ENCODE measurements at regions not wholly inside any gene's neighbourhood (a gene's known extent, or its start where the extent isn't known, plus 50 kb on each side); places are given as distances from the start of the nearest gene placed in this dataset.
"Not testable (repeated sequence)": the region's sequence is repeated elsewhere in the genome, so short reads cannot be mapped to it uniquely, and the experiment has no call there.

DNA sequence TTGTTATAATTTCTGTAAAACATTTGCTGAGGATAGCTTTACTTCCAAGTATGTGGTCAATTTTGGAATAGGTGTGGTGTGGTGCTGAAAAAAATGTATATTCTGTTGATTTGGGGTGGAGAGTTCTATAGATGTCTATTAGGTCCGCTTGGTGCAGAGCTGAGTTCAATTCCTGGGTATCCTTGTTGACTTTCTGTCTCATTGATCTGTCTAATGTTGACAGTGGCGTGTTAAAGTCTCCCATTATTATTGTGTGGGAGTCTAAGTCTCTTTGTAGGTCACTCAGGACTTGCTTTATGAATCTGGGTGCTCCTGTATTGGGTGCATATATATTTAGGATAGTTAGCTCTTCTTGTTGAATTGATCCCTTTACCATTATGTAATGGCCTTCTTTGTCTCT, 56.4 kb upstream of the EHBP1 start:
- TF ChIP-seq, protein P1, sequence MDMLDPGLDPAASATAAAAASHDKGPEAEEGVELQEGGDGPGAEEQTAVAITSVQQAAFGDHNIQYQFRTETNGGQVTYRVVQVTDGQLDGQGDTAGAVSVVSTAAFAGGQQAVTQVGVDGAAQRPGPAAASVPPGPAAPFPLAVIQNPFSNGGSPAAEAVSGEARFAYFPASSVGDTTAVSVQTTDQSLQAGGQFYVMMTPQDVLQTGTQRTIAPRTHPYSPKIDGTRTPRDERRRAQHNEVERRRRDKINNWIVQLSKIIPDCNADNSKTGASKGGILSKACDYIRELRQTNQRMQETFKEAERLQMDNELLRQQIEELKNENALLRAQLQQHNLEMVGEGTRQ (IDR thresholded peaks at IDR 0.05; ENCODE audit: low read depth, low read length), result not testable (repeated sequence)
- not testable (repeated sequence) for TF ChIP-seq BHLHE40 (IDR thresholded peaks at IDR 0.05; ENCODE audit: low read depth, low read length); RCOR1 (IDR thresholded peaks at IDR 0.05; ENCODE audit: insufficient replicate concordance, low read length); POLR2A (IDR thresholded peaks at IDR 0.05; ENCODE audit: low read depth, low read length); MAFK (IDR thresholded peaks at IDR 0.05; ENCODE audit: low read depth, low read length); CEBPB (IDR thresholded peaks at IDR 0.05; ENCODE audit: low read depth, low read length); CHD1 (IDR thresholded peaks at IDR 0.05; ENCODE audit: low read depth, low read length); MXI1 (IDR thresholded peaks at IDR 0.05; ENCODE audit: borderline replicate concordance, low read depth, low read length)
- TF ChIP-seq, protein P2, sequence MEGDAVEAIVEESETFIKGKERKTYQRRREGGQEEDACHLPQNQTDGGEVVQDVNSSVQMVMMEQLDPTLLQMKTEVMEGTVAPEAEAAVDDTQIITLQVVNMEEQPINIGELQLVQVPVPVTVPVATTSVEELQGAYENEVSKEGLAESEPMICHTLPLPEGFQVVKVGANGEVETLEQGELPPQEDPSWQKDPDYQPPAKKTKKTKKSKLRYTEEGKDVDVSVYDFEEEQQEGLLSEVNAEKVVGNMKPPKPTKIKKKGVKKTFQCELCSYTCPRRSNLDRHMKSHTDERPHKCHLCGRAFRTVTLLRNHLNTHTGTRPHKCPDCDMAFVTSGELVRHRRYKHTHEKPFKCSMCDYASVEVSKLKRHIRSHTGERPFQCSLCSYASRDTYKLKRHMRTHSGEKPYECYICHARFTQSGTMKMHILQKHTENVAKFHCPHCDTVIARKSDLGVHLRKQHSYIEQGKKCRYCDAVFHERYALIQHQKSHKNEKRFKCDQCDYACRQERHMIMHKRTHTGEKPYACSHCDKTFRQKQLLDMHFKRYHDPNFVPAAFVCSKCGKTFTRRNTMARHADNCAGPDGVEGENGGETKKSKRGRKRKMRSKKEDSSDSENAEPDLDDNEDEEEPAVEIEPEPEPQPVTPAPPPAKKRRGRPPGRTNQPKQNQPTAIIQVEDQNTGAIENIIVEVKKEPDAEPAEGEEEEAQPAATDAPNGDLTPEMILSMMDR (conservative IDR thresholded peaks at IDR 0.05; ENCODE audit: low read depth, low read length), result not testable (repeated sequence)

Data from IMR-90 (cell line).